H1 (cell line): ENCODE measurements at regions not wholly inside any gene's neighbourhood (a gene's known extent, or its start where the extent isn't known, plus 50 kb on each side); places are given as distances from the start of the nearest gene placed in this dataset.

Experiments used
- EGR1 ChIP-seq: IDR thresholded peaks from 2 replicates; pipeline ENCODE4 v1.6.1; 2011; ENCODE audit warnings: low read depth, low read length, borderline replicate concordance
- JUND ChIP-seq: IDR thresholded peaks from 2 replicates; pipeline ENCODE4 v1.6.1; 2011; ENCODE audit warnings: mild to moderate bottlenecking, improper control_type of control experiment, low read length
- PHF8 ChIP-seq: fragments of 200-600 bp; sonication (generic); conservative IDR thresholded peaks from 2 replicates; pipeline ENCODE4 v1.7.1; 2012; ENCODE audit warnings: low read depth, mild to moderate bottlenecking, inconsistent platforms, low read length, moderate library complexity
- RNF2 ChIP-seq: fragments of 200-900, 300-1000 bp; sonication (generic); IDR thresholded peaks from 2 replicates; pipeline ENCODE4 v1.7.1; 2016; ENCODE audit warnings: borderline replicate concordance, low read depth, mild to moderate bottlenecking, antibody characterized with exemption, low read length; ENCODE audit not compliant: poor library complexity, severe bottlenecking; ENCODE audit errors: missing control alignments
- SIRT6 ChIP-seq: IDR thresholded peaks from one replicate; pipeline ENCODE4 v1.7.1; 2012; ENCODE audit warnings: low read length, inconsistent platforms
- TAF1 ChIP-seq: IDR thresholded peaks from 2 replicates; pipeline ENCODE4 v1.6.1; 2011; ENCODE audit warnings: mild to moderate bottlenecking, low read depth, low read length
- TBP ChIP-seq: IDR thresholded peaks from 2 replicates; pipeline ENCODE4 v1.6.1; 2011; ENCODE audit warnings: low read depth, low read length, improper control_type of control experiment
- TF ChIP-seq, protein P1 (sequence below): IDR thresholded peaks from 2 replicates; pipeline ENCODE4 v1.6.1; 2011; ENCODE audit warnings: low read depth, mild to moderate bottlenecking, low read length; ENCODE audit not compliant: insufficient read depth
- TF ChIP-seq, protein P2 (sequence below): IDR thresholded peaks from 2 replicates; pipeline ENCODE4 v1.6.1; 2011; ENCODE audit warnings: low read length, improper control_type of control experiment

DNA sequence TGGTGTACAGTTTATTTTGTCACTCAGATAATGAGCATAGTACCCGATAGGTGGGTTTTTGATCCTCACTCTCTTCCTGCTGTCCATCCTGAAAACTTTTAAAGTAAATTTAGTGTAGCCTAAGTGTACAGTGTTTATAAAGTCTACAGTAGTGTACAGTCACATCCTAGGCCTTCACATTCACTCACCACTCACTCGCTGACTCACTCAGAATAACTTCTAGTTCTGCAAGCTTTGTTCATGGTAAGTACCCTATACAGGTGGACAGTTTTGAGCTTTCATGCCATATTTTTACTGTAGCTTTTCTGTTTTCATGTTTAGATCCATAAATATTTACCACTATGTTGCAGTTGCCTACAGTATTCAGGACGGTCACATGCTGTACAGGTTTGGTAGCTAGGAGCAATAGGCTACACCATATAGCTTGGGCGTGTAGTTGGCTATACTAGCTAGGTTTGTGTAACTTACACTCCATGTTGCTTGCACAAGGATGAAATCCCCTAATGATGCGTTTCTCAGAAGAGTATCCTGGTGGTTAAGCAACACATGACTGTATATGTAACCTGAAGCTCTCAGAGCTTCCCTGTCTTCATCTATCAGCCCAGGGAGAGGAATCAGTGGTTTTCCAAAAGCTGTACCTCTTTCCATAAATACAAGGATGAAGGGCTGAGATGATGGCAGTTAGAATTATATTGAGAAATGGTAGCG lies 87.6 kb upstream of the SLC25A26 start (continued):
- TF ChIP-seq, protein P1, sequence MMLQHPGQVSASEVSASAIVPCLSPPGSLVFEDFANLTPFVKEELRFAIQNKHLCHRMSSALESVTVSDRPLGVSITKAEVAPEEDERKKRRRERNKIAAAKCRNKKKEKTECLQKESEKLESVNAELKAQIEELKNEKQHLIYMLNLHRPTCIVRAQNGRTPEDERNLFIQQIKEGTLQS, result no peak
- TF ChIP-seq TAF1, result no peak
- TF ChIP-seq TBP, result no peak
- no peak for TF ChIP-seq EGR1
- no peak for TF ChIP-seq PHF8
- TF ChIP-seq RNF2, result no peak
- TF ChIP-seq, protein P2, sequence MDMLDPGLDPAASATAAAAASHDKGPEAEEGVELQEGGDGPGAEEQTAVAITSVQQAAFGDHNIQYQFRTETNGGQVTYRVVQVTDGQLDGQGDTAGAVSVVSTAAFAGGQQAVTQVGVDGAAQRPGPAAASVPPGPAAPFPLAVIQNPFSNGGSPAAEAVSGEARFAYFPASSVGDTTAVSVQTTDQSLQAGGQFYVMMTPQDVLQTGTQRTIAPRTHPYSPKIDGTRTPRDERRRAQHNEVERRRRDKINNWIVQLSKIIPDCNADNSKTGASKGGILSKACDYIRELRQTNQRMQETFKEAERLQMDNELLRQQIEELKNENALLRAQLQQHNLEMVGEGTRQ, result no peak
- no peak for TF ChIP-seq SIRT6
- no peak for TF ChIP-seq JUND
